A549 (cell line): ENCODE measurements at regions not wholly inside any gene's neighbourhood (a gene's known extent, or its start where the extent isn't known, plus 50 kb on each side); places are given as distances from the start of the nearest gene placed in this dataset.
"Not testable (repeated sequence)": the region's sequence is repeated elsewhere in the genome, so short reads cannot be mapped to it uniquely, and the experiment has no call there.

Experiments
- ATAC-seq, 2 experiments: fragments of 200-7000 bp in 1 of 2; fragments of >200 bp in 1 of 2; cut with Nextera tagmentation in 1 of 2; cut with Tn5 transposase in 1 of 2; 3 replicates each; pipeline versions ENCODE4 v1.8.0 to v1.9.1; 2018 to 2020; ENCODE audit warnings: mild to moderate bottlenecking in 1 of 2, moderate library complexity in 1 of 2
- CTCF ChIA-PET: fragments of 300-600 bp; sonication (Branson Sonifier 250); formaldehyde crosslinking; extraction: SDS; loops from one replicate; lab custom pipeline; 2021; ENCODE audit warnings: antibody characterized with exemption, inconsistent platforms; lab: Yijun Ruan, JAX
- POLR2A ChIA-PET: fragments of 350-600 bp; formaldehyde crosslinking; extraction: SDS; loops from one replicate; lab custom pipeline; 2021; ENCODE audit warnings: antibody characterized with exemption, inconsistent platforms; lab: Yijun Ruan, JAX
- DNase-seq, 2 experiments: peaks; one replicate each; pipeline versions ENCODE4 v3.0.0 to v3.0.0-alpha.2; 2011 to 2016; ENCODE audit warnings: low read depth in 1 of 2, low spot score in 1 of 2
- FAIRE-seq: peaks from 2 replicates; lab custom pipeline; 2011; peaks lifted over from hg19 to GRCh38; lab: Jason Lieb, UNC
- H3K27ac ChIP-seq, 2 experiments: fragments of >200 bp; sonication (Bioruptor Twin); formaldehyde crosslinking; 3 replicates each; pipeline ENCODE4 v1.5.1; 2016 to 2017
- H3K4me1 ChIP-seq: fragments of >200 bp; sonication (Bioruptor Twin); formaldehyde crosslinking; 3 replicates; pipeline ENCODE4 v1.6.1; 2016
- H3K4me2 ChIP-seq: fragments of >200 bp; sonication (Bioruptor Twin); formaldehyde crosslinking; 3 replicates; pipeline ENCODE4 v1.6.1; 2016
- H3K4me3 ChIP-seq: fragments of >200 bp; sonication (Bioruptor Twin); formaldehyde crosslinking; 3 replicates; pipeline ENCODE4 v1.5.1; 2016
- H3K9me3 ChIP-seq: fragments of >200 bp; sonication (Bioruptor Twin); formaldehyde crosslinking; 3 replicates; pipeline ENCODE4 v1.6.1; 2016
- CEBPB ChIP-seq, 2 experiments: fragments of >200 bp in 1 of 2; sonication (Bioruptor Twin) in 1 of 2; formaldehyde crosslinking in 1 of 2; IDR thresholded peaks; 2 replicates each; pipeline ENCODE4 v1.6.1; 2012 to 2016
- CHD2 ChIP-seq: fragments of 150-350 bp; IDR thresholded peaks from 2 replicates; pipeline ENCODE4 v1.6.1; 2014; ENCODE audit warnings: low read length; ENCODE audit not compliant: partially characterized antibody
- EHF ChIP-seq: fragments of 250-450 bp; sonication (Bioruptor Pico); IDR thresholded peaks from 2 replicates; pipeline ENCODE4 v1.5.0; 2020; ENCODE audit warnings: mild to moderate bottlenecking
- ELK1 ChIP-seq: fragments of 150-350 bp; IDR thresholded peaks from 2 replicates; pipeline ENCODE4 v1.6.1; 2014; ENCODE audit warnings: low read depth, mild to moderate bottlenecking, low read length
- EP300 ChIP-seq, 2 experiments: fragments of >200 bp; sonication (Bioruptor Twin); formaldehyde crosslinking; IDR thresholded peaks; 2 replicates in 1 of 2; 3 replicates in 1 of 2; pipeline ENCODE4 v1.6.1; 2016 to 2017
- FOSB ChIP-seq: fragments of 250-450 bp; sonication (Bioruptor Pico); IDR thresholded peaks from 2 replicates; pipeline ENCODE4 v1.5.0; 2020; ENCODE audit warnings: mild to moderate bottlenecking, moderate library complexity
- GATA3 ChIP-seq: IDR thresholded peaks from 2 replicates; pipeline ENCODE4 v1.6.1; 2012; ENCODE audit warnings: borderline replicate concordance
- HOXB5 ChIP-seq: fragments of 250-450 bp; sonication (Bioruptor Pico); IDR thresholded peaks from 2 replicates; pipeline ENCODE4 v1.5.0; 2020; ENCODE audit warnings: mild to moderate bottlenecking, moderate library complexity
- MAFK ChIP-seq: fragments of 450-650 bp; IDR thresholded peaks from 2 replicates; pipeline ENCODE4 v1.6.1; 2014; ENCODE audit not compliant: partially characterized antibody
- MAX ChIP-seq: IDR thresholded peaks from 2 replicates; pipeline ENCODE4 v1.6.1; 2012
- MAZ ChIP-seq: fragments of 150-350 bp; IDR thresholded peaks from 2 replicates; pipeline ENCODE4 v1.6.1; 2014; ENCODE audit warnings: antibody characterized with exemption, low read depth, low read length, borderline replicate concordance
- NFE2L2 ChIP-seq: fragments of 150-350 bp; conservative IDR thresholded peaks from 2 replicates; pipeline ENCODE4 v1.6.1; 2014; ENCODE audit warnings: low read length
- RARB ChIP-seq: fragments of 250-450 bp; sonication (Bioruptor Pico); IDR thresholded peaks from 2 replicates; pipeline ENCODE4 v1.8.0; 2021; ENCODE audit warnings: mild to moderate bottlenecking, moderate library complexity
- REST ChIP-seq: fragments of 200-600 bp; sonication (generic); IDR thresholded peaks from 2 replicates; pipeline ENCODE4 v1.6.1; 2016; ENCODE audit warnings: antibody characterized with exemption, mild to moderate bottlenecking, moderate library complexity
- RFX5 ChIP-seq: fragments of 450-650 bp; IDR thresholded peaks from 2 replicates; pipeline ENCODE4 v1.7.1; 2014; ENCODE audit warnings: antibody characterized with exemption, mild to moderate bottlenecking, moderate library complexity
- SREBF2 ChIP-seq: fragments of 450-650 bp; IDR thresholded peaks from 2 replicates; pipeline ENCODE4 v1.6.1; 2014; ENCODE audit warnings: mild to moderate bottlenecking, moderate library complexity
- ZC3H11A ChIP-seq: fragments of 450-650 bp; IDR thresholded peaks from 2 replicates; pipeline ENCODE4 v1.6.1; 2014; ENCODE audit warnings: antibody characterized with exemption, mild to moderate bottlenecking
- WGBS: methylation state at CpG from one replicate; pipeline ENCODE4 v1.1.6; 2017; ENCODE audit errors: missing lambda C conversion rate; 5-methylcytosine and 5-hydroxymethylcytosine counted together

GRCh38 chr16:26396511-26397235, 670.1 kb upstream of the C16orf82 start:
- ChIA-PET POLR2A (no interaction called here), CTCF (no interaction called here)
- no peak overlapping the region for H3K4me2 ChIP-seq
- H3K4me3 ChIP-seq: no peak overlapping the region
- no peak overlapping the region for H3K27ac ChIP-seq
- H3K9me3 ChIP-seq: no peaks in the 10 kb centered on the region
- 3% methylated on average over 3 of the region's 3 CpGs for WGBS
- FAIRE-seq (no peak), ATAC-seq (no peak), DNase-seq (no peak)
- no peaks in the 10 kb centered on the region for H3K4me1 ChIP-seq
- TF ChIP-seq RARB (CRISPR knock-in tag) (no peak), HOXB5 (no peak), REST (peak; percentile 53; the same call in 1 of the 2 replicates)

GRCh38 chr16:26413780-26414179, 652.9 kb upstream of the C16orf82 start:
- TF ChIP-seq MAX (no peak), CHD2 (no peak), RFX5 (no peak), EP300 (IDR thresholded peaks at IDR 0.05) (no peak), EHF (CRISPR knock-in tag) (no peak), CEBPB (IDR thresholded peaks at IDR 0.05) (no peak), MAFK (no peak), MAZ (no peak), RARB (CRISPR knock-in tag) (no peak), GATA3 (no peak)
- no peak overlapping the region for H3K4me3 ChIP-seq
- H3K4me2 ChIP-seq: no peak overlapping the region
- no peak for DNase-seq
- FAIRE-seq: no peak
- H3K27ac ChIP-seq: no peak overlapping the region
- ChIA-PET POLR2A (no interaction called here), CTCF (no interaction called here)
- H3K4me1 ChIP-seq: no peaks in the 10 kb centered on the region
- no peaks in the 10 kb centered on the region for H3K9me3 ChIP-seq
- WGBS: 4% methylated on average over 3 of the region's 3 CpGs
- no peak for ATAC-seq

GRCh38 chr16:26419458-26419857, 647.3 kb upstream of the C16orf82 start:
- not testable (repeated sequence) for DNase-seq

GRCh38 chr16:26430618-26431017, 636.1 kb upstream of the C16orf82 start:
- no peak for FAIRE-seq
- ATAC-seq: no peak
- Histone ChIP-seq H3K9me3 (no peaks in the 10 kb centered on the region; the same call in 2 of the 3 replicates), H3K4me1 (no peaks in the 10 kb centered on the region), H3K27ac (no peak overlapping the region), H3K4me2 (no peak overlapping the region), H3K4me3 (no peak overlapping the region)
- CTCF ChIA-PET: no interaction called here
- POLR2A ChIA-PET: no interaction called here
- WGBS: 1% methylated on average over 2 of the region's 2 CpGs
- TF ChIP-seq ELK1 (no peak), ZC3H11A (peak; percentile 73), FOSB (CRISPR knock-in tag) (no peak), SREBF2 (no peak), NFE2L2 (no peak), MAX (no peak)
- no peak for DNase-seq

More at GRCh38 chr16:26419458-26419857, 647.3 kb upstream of the C16orf82 start:
- H3K4me2 ChIP-seq, POLR2A ChIA-PET, CTCF ChIA-PET, H3K4me1 ChIP-seq, H3K27ac ChIP-seq, H3K4me3 ChIP-seq, ATAC-seq, H3K9me3 ChIP-seq, FAIRE-seq: not testable (repeated sequence)
- WGBS: 0% methylated on average over 5 of the region's 8 CpGs
